ENCODE measurements at regions not wholly inside any gene's neighbourhood (a gene's known extent, or its start where the extent isn't known, plus 50 kb on each side); places are given as distances from the start of the nearest gene placed in this dataset.

GRCh38 chr4:138538743-138539142 lies 296.6 kb upstream of the SLC7A11 start:
- H3F3A ChIP-seq (ENCODE audit: low read depth): no peaks in the 10 kb centered on the region
- H3K79me2 ChIP-seq (ENCODE audit: insufficient read depth, low read length): no peaks in the 10 kb centered on the region
- H2AFZ ChIP-seq (ENCODE audit: low read length): no peak overlapping the region
- H3K9me2 ChIP-seq (replicated peaks; ENCODE audit: low read depth, low read length): no peaks in the 10 kb centered on the region
- no peaks in the 10 kb centered on the region for H3K27me3 ChIP-seq (ENCODE audit: insufficient read depth, low read length, poor library complexity, severe bottlenecking)
- no peaks in the 10 kb centered on the region; the same call in 1 of the 2 replicates for H3K9me3 ChIP-seq (ENCODE audit: insufficient read depth, low read depth, low read length)
- H3K36me3 ChIP-seq (ENCODE audit: insufficient read depth, low read length): no peaks in the 10 kb centered on the region
- H3K9ac ChIP-seq (ENCODE audit: low read depth, low read length, poor library complexity, severe bottlenecking): no peak overlapping the region
- H4K20me1 ChIP-seq (ENCODE audit: insufficient read depth, low read length, poor library complexity, severe bottlenecking): no peaks in the 10 kb centered on the region
- no peak overlapping the region for H3K4me3 ChIP-seq (ENCODE audit: low read length, poor library complexity, severe bottlenecking)
- no peaks in the 10 kb centered on the region for H3K4me1 ChIP-seq (ENCODE audit: insufficient read depth, low read length, poor library complexity, severe bottlenecking)
- no peak for TF ChIP-seq EZH2phosphoT487 (IDR thresholded peaks at IDR 0.05; ENCODE audit: borderline replicate concordance)
- no peak for TF ChIP-seq CTCF (conservative IDR thresholded peaks at IDR 0.05; ENCODE audit: low read length)
- no peak overlapping the region for H3K4me2 ChIP-seq (ENCODE audit: low read depth, low read length, poor library complexity, severe bottlenecking)

- no peak overlapping the region for H3K4me3 ChIP-seq (ENCODE audit: low read length, poor library complexity, severe bottlenecking)
- no peaks in the 10 kb centered on the region for H3K27me3 ChIP-seq (ENCODE audit: insufficient read depth, low read length, poor library complexity, severe bottlenecking)
- no peaks in the 10 kb centered on the region for H3K9me2 ChIP-seq (replicated peaks; ENCODE audit: low read depth, low read length)
- no peaks in the 10 kb centered on the region for H3F3A ChIP-seq (ENCODE audit: low read depth)
- H3K4me1 ChIP-seq (ENCODE audit: insufficient read depth, low read length, poor library complexity, severe bottlenecking): no peaks in the 10 kb centered on the region
- H3K79me2 ChIP-seq (ENCODE audit: insufficient read depth, low read length): no peaks in the 10 kb centered on the region
- no peak overlapping the region for H2AFZ ChIP-seq (ENCODE audit: low read length)
- H3K4me2 ChIP-seq (ENCODE audit: low read depth, low read length, poor library complexity, severe bottlenecking): no peak overlapping the region
- TF ChIP-seq CTCF (conservative IDR thresholded peaks at IDR 0.05; ENCODE audit: low read length) (no peak), EZH2phosphoT487 (IDR thresholded peaks at IDR 0.05; ENCODE audit: borderline replicate concordance) (no peak)
- no peaks in the 10 kb centered on the region for H4K20me1 ChIP-seq (ENCODE audit: insufficient read depth, low read length, poor library complexity, severe bottlenecking)
- no peaks in the 10 kb centered on the region; the same call in 1 of the 2 replicates for H3K9me3 ChIP-seq (ENCODE audit: insufficient read depth, low read depth, low read length)
- no peak overlapping the region for H3K9ac ChIP-seq (ENCODE audit: low read depth, low read length, poor library complexity, severe bottlenecking)
- no peaks in the 10 kb centered on the region for H3K36me3 ChIP-seq (ENCODE audit: insufficient read depth, low read length)
Observed at GRCh38 chr4:138537731-138538490, 295.8 kb upstream of the SLC7A11 start.

- Histone ChIP-seq H2AFZ (ENCODE audit: low read length) (no peak overlapping the region), H3K27me3 (ENCODE audit: insufficient read depth, low read length, poor library complexity, severe bottlenecking) (no peaks in the 10 kb centered on the region), H3K36me3 (ENCODE audit: insufficient read depth, low read length) (no peaks in the 10 kb centered on the region), H3K4me1 (ENCODE audit: insufficient read depth, low read length, poor library complexity, severe bottlenecking) (no peaks in the 10 kb centered on the region), H3K4me3 (ENCODE audit: low read length, poor library complexity, severe bottlenecking) (no peak overlapping the region), H3K9me2 (replicated peaks; ENCODE audit: low read depth, low read length) (no peaks in the 10 kb centered on the region), H3K79me2 (ENCODE audit: insufficient read depth, low read length) (no peaks in the 10 kb centered on the region), H3F3A (ENCODE audit: low read depth) (no peaks in the 10 kb centered on the region), H3K9me3 (ENCODE audit: insufficient read depth, low read depth, low read length) (peaks cover 7% of the 10 kb centered on the region; the same call in 1 of the 2 replicates), H3K9ac (ENCODE audit: low read depth, low read length, poor library complexity, severe bottlenecking) (no peak overlapping the region), H3K4me2 (ENCODE audit: low read depth, low read length, poor library complexity, severe bottlenecking) (no peak overlapping the region), H4K20me1 (ENCODE audit: insufficient read depth, low read length, poor library complexity, severe bottlenecking) (no peaks in the 10 kb centered on the region)
- TF ChIP-seq EZH2phosphoT487 (IDR thresholded peaks at IDR 0.05; ENCODE audit: borderline replicate concordance): no peak
- no peak for TF ChIP-seq CTCF (conservative IDR thresholded peaks at IDR 0.05; ENCODE audit: low read length)
Observed at GRCh38 chr4:138535316-138535715, 293.2 kb upstream of the SLC7A11 start.
